Tibial nerve (tissue), 4 donors: ENCODE measurements at regions not wholly inside any gene's neighbourhood (a gene's known extent, or its start where the extent isn't known, plus 50 kb on each side); places are given as distances from the start of the nearest gene placed in this dataset.

Experiments
- DNase-seq, 2 donors: peaks; one replicate each; pipeline ENCODE4 v3.0.0-alpha.2; 2019; ENCODE audit warnings: low spot score in 2 of 2
- H3K27ac ChIP-seq, 4 donors: fragments of 200-600 bp; sonication (generic) in 3 of 4; one replicate each; pipeline ENCODE4 v1.5.1; 2017 to 2019; ENCODE audit warnings: mild to moderate bottlenecking in 1 of 4
- H3K27me3 ChIP-seq, 2 donors: fragments of 200-600 bp; sonication (generic) in 1 of 2; one replicate each; pipeline versions ENCODE4 v1.5.1 to v1.6.0; 2017 to 2019
- H3K36me3 ChIP-seq, 3 donors: fragments of 200-600 bp; sonication (generic); one replicate each; pipeline ENCODE4 v1.5.1; 2018 to 2019
- H3K4me1 ChIP-seq, 4 donors: fragments of 200-600 bp; sonication (generic) in 3 of 4; one replicate each; pipeline ENCODE4 v1.5.1; 2017 to 2019
- H3K4me3 ChIP-seq, 4 donors: fragments of 200-600 bp; sonication (generic) in 3 of 4; one replicate each; pipeline ENCODE4 v1.5.1; 2017 to 2019; ENCODE audit warnings: mild to moderate bottlenecking in 1 of 4, moderate library complexity in 1 of 4
- H3K9me3 ChIP-seq, 4 donors: fragments of 200-600 bp; sonication (generic) in 3 of 4; one replicate each; pipeline ENCODE4 v1.5.1; 2017 to 2019
- EP300 ChIP-seq, 2 donors: sonication (generic); formaldehyde crosslinking; IDR thresholded peaks; one replicate each; pipeline ENCODE4 v1.6.1; 2017; ENCODE audit warnings: antibody characterized with exemption in 2 of 2, mild to moderate bottlenecking in 1 of 2
- POLR2A ChIP-seq, 2 donors: fragments of 450-650 bp; IDR thresholded peaks; one replicate each; pipeline ENCODE4 v1.6.1; 2017; ENCODE audit warnings: antibody characterized with exemption in 2 of 2, mild to moderate bottlenecking in 2 of 2, moderate library complexity in 2 of 2
- WGBS, 2 donors: methylation state at CpG; one replicate each; pipeline ENCODE4 v1.1.5; 2018; 5-methylcytosine and 5-hydroxymethylcytosine counted together
- TF ChIP-seq, protein P1 (sequence below), 5 experiments: fragments of 200-600 bp in 3 of 5; fragments of 450-650 bp in 2 of 5; sonication (generic) in 3 of 5; IDR thresholded peaks; one replicate each; pipeline ENCODE4 v1.5.1; 2016 to 2019; ENCODE audit warnings: antibody characterized with exemption in 5 of 5, mild to moderate bottlenecking in 3 of 5, moderate library complexity in 2 of 5

GRCh38 chr11:79894111-79894510, 453.3 kb upstream of the TENM4 start:
- Histone ChIP-seq H3K4me1 (no peaks in the 10 kb centered on the region), H3K27me3 (no peaks in the 10 kb centered on the region), H3K4me3 (no peak overlapping the region), H3K36me3 (no peaks in the 10 kb centered on the region), H3K27ac (no peak overlapping the region), H3K9me3 (no peaks in the 10 kb centered on the region)
- TF ChIP-seq EP300 (IDR thresholded peaks at IDR 0.05), result no peak
- no peak for TF ChIP-seq POLR2A (IDR thresholded peaks at IDR 0.05)
- TF ChIP-seq, protein P1, sequence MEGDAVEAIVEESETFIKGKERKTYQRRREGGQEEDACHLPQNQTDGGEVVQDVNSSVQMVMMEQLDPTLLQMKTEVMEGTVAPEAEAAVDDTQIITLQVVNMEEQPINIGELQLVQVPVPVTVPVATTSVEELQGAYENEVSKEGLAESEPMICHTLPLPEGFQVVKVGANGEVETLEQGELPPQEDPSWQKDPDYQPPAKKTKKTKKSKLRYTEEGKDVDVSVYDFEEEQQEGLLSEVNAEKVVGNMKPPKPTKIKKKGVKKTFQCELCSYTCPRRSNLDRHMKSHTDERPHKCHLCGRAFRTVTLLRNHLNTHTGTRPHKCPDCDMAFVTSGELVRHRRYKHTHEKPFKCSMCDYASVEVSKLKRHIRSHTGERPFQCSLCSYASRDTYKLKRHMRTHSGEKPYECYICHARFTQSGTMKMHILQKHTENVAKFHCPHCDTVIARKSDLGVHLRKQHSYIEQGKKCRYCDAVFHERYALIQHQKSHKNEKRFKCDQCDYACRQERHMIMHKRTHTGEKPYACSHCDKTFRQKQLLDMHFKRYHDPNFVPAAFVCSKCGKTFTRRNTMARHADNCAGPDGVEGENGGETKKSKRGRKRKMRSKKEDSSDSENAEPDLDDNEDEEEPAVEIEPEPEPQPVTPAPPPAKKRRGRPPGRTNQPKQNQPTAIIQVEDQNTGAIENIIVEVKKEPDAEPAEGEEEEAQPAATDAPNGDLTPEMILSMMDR (IDR thresholded peaks at IDR 0.05), result no peak
- 42 to 45% methylated on average over 3 of the region's 3 CpGs for WGBS, 2 donors
- DNase-seq, result no peak

DNA sequence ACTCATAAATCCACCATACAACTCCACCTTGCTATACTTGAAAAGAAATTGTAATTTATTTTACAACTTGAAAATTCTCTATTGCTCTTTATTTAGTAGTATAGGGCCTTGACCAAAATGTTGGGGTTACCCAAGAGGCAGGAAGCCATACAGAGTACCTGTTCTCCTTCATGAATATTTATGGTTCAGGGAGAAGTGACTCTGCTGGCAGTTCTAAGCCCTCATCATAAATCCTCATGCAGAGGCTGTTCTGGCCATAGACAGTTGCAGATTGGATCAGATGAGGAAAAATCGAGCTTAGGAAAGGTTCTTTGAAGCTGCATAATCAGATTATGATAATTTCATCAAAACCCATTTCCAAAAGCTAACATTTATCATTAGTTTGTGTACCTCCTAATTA, 449.4 kb upstream of the TENM4 start:
- H3K4me1 ChIP-seq, result no peaks in the 10 kb centered on the region
- WGBS, 2 donors, result 59 to 71% methylated on average over 1 of the region's 1 CpG
- H3K4me3 ChIP-seq, result no peak overlapping the region
- H3K27me3 ChIP-seq, result no peaks in the 10 kb centered on the region
- no peak overlapping the region for H3K27ac ChIP-seq
- no peak for DNase-seq
- H3K9me3 ChIP-seq, result no peaks in the 10 kb centered on the region
- TF ChIP-seq, protein P1 (IDR thresholded peaks at IDR 0.05), result no peak
- TF ChIP-seq POLR2A (IDR thresholded peaks at IDR 0.05) (no peak), EP300 (IDR thresholded peaks at IDR 0.05) (no peak)
- H3K36me3 ChIP-seq, result no peaks in the 10 kb centered on the region

DNA sequence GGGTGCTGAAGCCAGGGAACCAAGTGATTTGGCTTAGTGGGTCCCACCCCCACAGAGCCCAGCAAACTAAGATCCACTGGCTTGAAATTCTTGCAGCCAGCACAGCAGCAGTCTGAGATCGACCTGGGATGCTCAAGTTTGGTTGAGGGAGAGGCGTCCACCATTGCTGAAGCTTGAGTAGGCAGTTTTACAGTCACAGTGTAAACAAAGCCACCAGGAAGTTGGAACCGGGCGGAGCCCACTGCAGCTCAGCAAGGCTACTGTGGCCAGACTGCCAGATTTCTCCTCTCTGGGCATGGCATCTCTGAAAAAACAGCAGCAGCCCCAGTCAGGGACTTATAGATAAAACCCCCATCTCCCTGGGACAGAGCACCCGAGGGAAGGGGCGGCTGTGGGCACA, 424.1 kb upstream of the TENM4 start:
- 77 to 86% methylated on average over 3 to 6 of the region's 6 CpGs for WGBS, 2 donors
- TF ChIP-seq, protein P1 (IDR thresholded peaks at IDR 0.05), result no peak
- TF ChIP-seq EP300 (IDR thresholded peaks at IDR 0.05), result no peak
- no peak for TF ChIP-seq POLR2A (IDR thresholded peaks at IDR 0.05)
- Histone ChIP-seq H3K9me3 (peaks cover 0 to 4% (median 0%) of the 10 kb centered on the region in 4 donors), H3K27ac (no peak overlapping the region), H3K36me3 (no peaks in the 10 kb centered on the region), H3K4me3 (no peak overlapping the region), H3K27me3 (no peaks in the 10 kb centered on the region), H3K4me1 (no peaks in the 10 kb centered on the region)
- DNase-seq, result no peak

GRCh38 chr11:79860336-79860735, 419.5 kb upstream of the TENM4 start:
- Histone ChIP-seq H3K4me3 (no peak overlapping the region), H3K27ac (no peak overlapping the region), H3K27me3 (no peaks in the 10 kb centered on the region), H3K9me3 (no peaks in the 10 kb centered on the region), H3K4me1 (no peaks in the 10 kb centered on the region), H3K36me3 (no peaks in the 10 kb centered on the region)
- DNase-seq, result no peak
- WGBS, 2 donors, result 71 to 72% methylated on average over 3 of the region's 3 CpGs
- TF ChIP-seq, protein P1 (IDR thresholded peaks at IDR 0.05), result no peak
- no peak for TF ChIP-seq POLR2A (IDR thresholded peaks at IDR 0.05)
- TF ChIP-seq EP300 (IDR thresholded peaks at IDR 0.05), result no peak

GRCh38 chr11:79857377-79858214, 416.8 kb upstream of the TENM4 start:
- DNase-seq, result no peak
- Histone ChIP-seq H3K27ac (no peak overlapping the region), H3K4me3 (no peak overlapping the region), H3K36me3 (no peaks in the 10 kb centered on the region), H3K9me3 (no peaks in the 10 kb centered on the region), H3K4me1 (no peaks in the 10 kb centered on the region), H3K27me3 (no peaks in the 10 kb centered on the region)
- TF ChIP-seq EP300 (IDR thresholded peaks at IDR 0.05) (no peak), POLR2A (IDR thresholded peaks at IDR 0.05) (no peak)
- TF ChIP-seq, protein P1 (IDR thresholded peaks at IDR 0.05), result no peak
- whole genome bisulfite sequencing, 2 donors, result 60 to 65% methylated on average over 10 of the region's 10 CpGs
